ELF-1 (cell line): ENCODE measurements at regions not wholly inside any gene's neighbourhood (a gene's known extent, or its start where the extent isn't known, plus 50 kb on each side); places are given as distances from the start of the nearest gene placed in this dataset.
A peak's percentile ranks its signal among the peaks of the same experiment; 100 is the strongest.

ENCODE experiments used
- DNase-seq: peaks from one replicate; pipeline ENCODE4 v3.0.0-alpha.2; 2016; ENCODE audit warnings: low read depth, low spot score

GRCh38 chr20:11379257-11380011 lies 538.3 kb upstream of the BTBD3 start:
- DNase-seq = peak; percentile 99

- no peak for DNase-seq
Observed at GRCh38 chr20:11380283-11380682, 537.4 kb upstream of the BTBD3 start.

- no peak for DNase-seq
Observed at GRCh38 chr20:11387189-11387754, 530.4 kb upstream of the BTBD3 start.

- no peak for DNase-seq
Observed at GRCh38 chr20:11389186-11389585, 528.5 kb upstream of the BTBD3 start.

- DNase-seq = no peak
Observed at GRCh38 chr20:11391591-11391990, 526.1 kb upstream of the BTBD3 start.

- DNase-seq = no peak
Observed at GRCh38 chr20:11394145-11394833, 523.4 kb upstream of the BTBD3 start.

- DNase-seq = no peak
Observed at GRCh38 chr20:11395581-11395980, 522.1 kb upstream of the BTBD3 start.

GRCh38 chr20:11401988-11402387 lies 515.7 kb upstream of the BTBD3 start:
- no peak for DNase-seq

- peak; percentile 54 for DNase-seq
Observed at GRCh38 chr20:11403711-11404110, 514.0 kb upstream of the BTBD3 start.

GRCh38 chr20:11406877-11407276 lies 510.8 kb upstream of the BTBD3 start:
- no peak for DNase-seq

- DNase-seq = no peak
Observed at GRCh38 chr20:11409561-11409960, 508.1 kb upstream of the BTBD3 start.

- DNase-seq = peak; percentile 91
Observed at GRCh38 chr20:11411765-11412164, 505.9 kb upstream of the BTBD3 start.

- no peak for DNase-seq
Observed at GRCh38 chr20:11426948-11427347, 490.7 kb upstream of the BTBD3 start.

GRCh38 chr20:11429168-11429567 lies 488.5 kb upstream of the BTBD3 start:
- DNase-seq = no peak

GRCh38 chr20:11429889-11430519 lies 487.7 kb upstream of the BTBD3 start:
- DNase-seq = peak; percentile 66

GRCh38 chr20:11430652-11431051 lies 487.0 kb upstream of the BTBD3 start:
- DNase-seq = no peak

GRCh38 chr20:11431621-11432020 lies 486.1 kb upstream of the BTBD3 start:
- no peak for DNase-seq

GRCh38 chr20:11432407-11432806 lies 485.3 kb upstream of the BTBD3 start:
- DNase-seq = no peak

- DNase-seq = no peak
Observed at GRCh38 chr20:11436113-11436905, 481.4 kb upstream of the BTBD3 start.

- DNase-seq = no peak
Observed at GRCh38 chr20:11437090-11437489, 480.6 kb upstream of the BTBD3 start.

- no peak for DNase-seq
Observed at GRCh38 chr20:11437611-11438380, 479.9 kb upstream of the BTBD3 start.
